GM11168 (cell line): ENCODE measurements at regions not wholly inside any gene's neighbourhood (a gene's known extent, or its start where the extent isn't known, plus 50 kb on each side); places are given as distances from the start of the nearest gene placed in this dataset.
"Not testable (repeated sequence)": the region's sequence is repeated elsewhere in the genome, so short reads cannot be mapped to it uniquely, and the experiment has no call there.

Source experiments
- in situ Hi-C: fragments of 300-500 bp; cut with MboI; formaldehyde crosslinking; loops from one replicate; pipeline ENCODE4 v1.12.0; 2022; ENCODE audit warnings: low sequenced_read_pairs; ENCODE audit not compliant: unreplicated experiment

- in situ Hi-C loops: no loop called here
Measured at GRCh38 chr12:89080793-89081465, 271.4 kb downstream of the DUSP6 start.

GRCh38 chr12:89075880-89076540 is 276.3 kb downstream of the DUSP6 start:
- in situ Hi-C loops: no loop called here

GRCh38 chr12:89073659-89074058 is 278.6 kb downstream of the DUSP6 start:
- in situ Hi-C loops: no loop called here

GRCh38 chr12:89073027-89073398 is 279.3 kb downstream of the DUSP6 start:
- in situ Hi-C loops: no loop called here

- in situ Hi-C loops: no loop called here
Measured at GRCh38 chr12:89072294-89073026, 279.8 kb downstream of the DUSP6 start.

- in situ Hi-C loops: no loop called here
Measured at GRCh38 chr12:89070603-89071002, 281.7 kb downstream of the DUSP6 start.

GRCh38 chr12:89069431-89069830 is 282.9 kb downstream of the DUSP6 start:
- in situ Hi-C loops: no loop called here

GRCh38 chr12:89067421-89068187 is 284.7 kb downstream of the DUSP6 start:
- in situ Hi-C loops: no loop called here

- in situ Hi-C loops: no loop called here
Measured at GRCh38 chr12:89064780-89065179, 287.5 kb downstream of the DUSP6 start.

GRCh38 chr12:89064151-89064550 is 288.1 kb downstream of the DUSP6 start:
- in situ Hi-C loops: no loop called here

- in situ Hi-C loops: no loop called here
Measured at GRCh38 chr12:89062996-89063395, 289.3 kb downstream of the DUSP6 start.

GRCh38 chr12:89059721-89060541 is 292.4 kb downstream of the DUSP6 start:
- in situ Hi-C loops: no loop called here

- in situ Hi-C loops: no loop called here
Measured at GRCh38 chr12:89059056-89059455, 293.2 kb downstream of the DUSP6 start.

- in situ Hi-C loops: no loop called here
Measured at GRCh38 chr12:89058402-89058801, 293.9 kb downstream of the DUSP6 start.

- in situ Hi-C loops: not testable (repeated sequence)
Measured at GRCh38 chr12:89053817-89054216, 298.5 kb downstream of the DUSP6 start.

- in situ Hi-C loops: no loop called here
Measured at GRCh38 chr12:89051065-89051677, 301.1 kb downstream of the DUSP6 start.

GRCh38 chr12:89047856-89048418 is 304.4 kb downstream of the DUSP6 start:
- in situ Hi-C loops: no loop called here

GRCh38 chr12:89041078-89041477 is 311.2 kb downstream of the DUSP6 start:
- in situ Hi-C loops: loop anchor here (5.0 kb wide), 1 partner anchor 491 kb away; no protein-coding TSS in a partner anchor
